ENCODE measurements at regions not wholly inside any gene's neighbourhood (a gene's known extent, or its start where the extent isn't known, plus 50 kb on each side); places are given as distances from the start of the nearest gene placed in this dataset.

DNA sequence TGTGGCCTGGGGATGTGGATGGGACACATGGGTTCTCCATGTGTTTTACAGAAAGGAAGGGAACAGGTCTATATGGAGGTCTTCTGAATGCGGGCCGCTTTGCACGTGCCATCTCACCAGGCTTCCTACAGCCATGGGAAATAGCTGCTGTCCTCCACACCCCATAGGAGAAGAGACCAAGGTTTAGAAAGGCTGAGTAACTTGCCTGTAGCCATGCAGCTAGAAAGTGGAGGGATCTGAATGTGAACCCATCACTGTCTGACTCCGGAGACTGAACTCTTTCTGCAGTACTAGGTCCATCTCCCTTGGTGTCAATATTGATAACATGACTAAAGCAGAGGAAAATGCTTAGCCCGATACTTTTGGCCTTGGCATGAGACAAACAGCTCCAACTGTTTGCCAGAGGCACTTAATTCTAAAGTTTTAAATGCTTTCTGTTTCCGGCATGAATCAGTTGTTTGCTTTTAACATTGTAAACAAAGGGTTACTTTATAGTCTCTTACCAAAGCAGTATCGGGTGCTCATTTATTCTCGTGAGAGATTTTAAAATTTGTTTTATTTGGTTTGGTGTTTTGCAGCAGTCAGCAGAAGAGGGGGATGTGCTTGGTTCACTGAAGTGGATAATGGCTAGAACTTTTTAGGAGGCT lies 64.8 kb upstream of the LOXL4 start:
- intact Hi-C loops (cut with DNase I): no loop called here
- 72 to 77% (median 72%) methylated on average over 8 of the region's 8 CpGs for WGBS, 3 donors

DNA sequence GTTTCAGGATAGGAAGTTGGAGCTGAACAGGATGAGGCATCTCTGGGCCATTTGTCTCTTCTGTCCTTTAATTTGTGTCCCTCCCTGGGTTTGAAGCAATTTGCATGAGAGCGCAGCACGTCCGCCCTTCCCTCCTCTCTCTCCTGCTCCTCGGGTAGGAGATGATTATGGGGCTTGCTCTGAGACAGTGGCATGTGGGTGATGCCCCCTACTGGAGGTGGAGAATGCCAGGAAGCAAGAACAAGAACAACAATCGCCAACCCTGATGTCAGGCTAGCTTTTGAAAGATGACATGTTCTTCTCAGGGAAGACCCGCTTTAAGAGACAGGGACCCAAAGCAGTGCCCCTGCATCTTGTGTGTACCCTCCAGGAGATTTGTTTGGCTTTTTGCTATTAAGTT lies 63.9 kb upstream of the LOXL4 start:
- H3K9me3 ChIP-seq: peaks cover 3% of the 10 kb centered on the region
- no peak for DNase-seq
- H3K4me3 ChIP-seq: no peak overlapping the region
- H3K27ac ChIP-seq: no peak overlapping the region
- no peaks in the 10 kb centered on the region for H3K36me3 ChIP-seq (ENCODE audit: insufficient read depth in 1 of 2, low read depth in 1 of 2)
- WGBS, 3 donors: 56 to 66% (median 65%) methylated on average over 6 of the region's 6 CpGs
- peak; percentile 39 to 84 (median 68) for ATAC-seq
- intact Hi-C loops (cut with DNase I): no loop called here
- no peaks in the 10 kb centered on the region for H3K27me3 ChIP-seq (ENCODE audit: insufficient read depth in 3 of 3, low read length in 2 of 3)
- TF ChIP-seq, protein P1, sequence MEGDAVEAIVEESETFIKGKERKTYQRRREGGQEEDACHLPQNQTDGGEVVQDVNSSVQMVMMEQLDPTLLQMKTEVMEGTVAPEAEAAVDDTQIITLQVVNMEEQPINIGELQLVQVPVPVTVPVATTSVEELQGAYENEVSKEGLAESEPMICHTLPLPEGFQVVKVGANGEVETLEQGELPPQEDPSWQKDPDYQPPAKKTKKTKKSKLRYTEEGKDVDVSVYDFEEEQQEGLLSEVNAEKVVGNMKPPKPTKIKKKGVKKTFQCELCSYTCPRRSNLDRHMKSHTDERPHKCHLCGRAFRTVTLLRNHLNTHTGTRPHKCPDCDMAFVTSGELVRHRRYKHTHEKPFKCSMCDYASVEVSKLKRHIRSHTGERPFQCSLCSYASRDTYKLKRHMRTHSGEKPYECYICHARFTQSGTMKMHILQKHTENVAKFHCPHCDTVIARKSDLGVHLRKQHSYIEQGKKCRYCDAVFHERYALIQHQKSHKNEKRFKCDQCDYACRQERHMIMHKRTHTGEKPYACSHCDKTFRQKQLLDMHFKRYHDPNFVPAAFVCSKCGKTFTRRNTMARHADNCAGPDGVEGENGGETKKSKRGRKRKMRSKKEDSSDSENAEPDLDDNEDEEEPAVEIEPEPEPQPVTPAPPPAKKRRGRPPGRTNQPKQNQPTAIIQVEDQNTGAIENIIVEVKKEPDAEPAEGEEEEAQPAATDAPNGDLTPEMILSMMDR (IDR thresholded peaks at IDR 0.05): peak; percentile 35
- no peaks in the 10 kb centered on the region for H3K4me1 ChIP-seq

More for the DNA sequence above, 64.8 kb upstream of the LOXL4 start:
- Histone ChIP-seq H3K36me3 (ENCODE audit: insufficient read depth in 1 of 2, low read depth in 1 of 2) (no peaks in the 10 kb centered on the region), H3K4me1 (no peaks in the 10 kb centered on the region), H3K9me3 (peaks cover 3% of the 10 kb centered on the region), H3K4me3 (no peak overlapping the region), H3K27me3 (ENCODE audit: insufficient read depth in 3 of 3, low read length in 2 of 3) (no peaks in the 10 kb centered on the region), H3K27ac (no peak overlapping the region)
- ATAC-seq (no peak), DNase-seq (no peak)
- TF ChIP-seq, protein P1 (IDR thresholded peaks at IDR 0.05): no peak

DNA sequence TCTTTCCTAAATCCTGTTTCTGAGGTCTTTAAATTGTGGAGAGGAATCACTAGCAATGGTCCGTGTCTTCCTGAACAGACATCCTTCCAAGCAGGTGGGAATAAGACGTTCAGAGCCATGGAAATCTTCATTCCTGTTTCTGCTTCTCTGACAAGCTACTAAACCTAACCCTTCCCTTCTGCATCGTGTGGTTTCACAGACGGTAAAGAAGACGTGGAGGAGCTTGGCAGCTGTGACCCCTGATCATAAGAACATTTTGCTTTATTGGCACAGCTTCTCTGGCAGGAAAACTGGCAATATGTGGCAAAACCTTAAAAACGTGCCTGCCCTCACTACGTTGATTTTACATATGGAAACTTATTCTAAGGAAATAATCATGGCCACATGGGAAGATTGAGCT lies 63.0 kb upstream of the LOXL4 start:
- TF ChIP-seq, protein P1 (IDR thresholded peaks at IDR 0.05): no peak
- H3K4me3 ChIP-seq: no peak overlapping the region
- peaks cover 3% of the 10 kb centered on the region for H3K9me3 ChIP-seq
- H3K4me1 ChIP-seq: no peaks in the 10 kb centered on the region
- WGBS, 3 donors: 60 to 71% (median 65%) methylated on average over 7 of the region's 7 CpGs
- intact Hi-C loops (cut with DNase I): no loop called here
- no peak overlapping the region for H3K27ac ChIP-seq
- no peaks in the 10 kb centered on the region for H3K36me3 ChIP-seq (ENCODE audit: insufficient read depth in 1 of 2, low read depth in 1 of 2)
- no peak for DNase-seq
- no peaks in the 10 kb centered on the region for H3K27me3 ChIP-seq (ENCODE audit: insufficient read depth in 3 of 3, low read length in 2 of 3)
- ATAC-seq: no peak

DNA sequence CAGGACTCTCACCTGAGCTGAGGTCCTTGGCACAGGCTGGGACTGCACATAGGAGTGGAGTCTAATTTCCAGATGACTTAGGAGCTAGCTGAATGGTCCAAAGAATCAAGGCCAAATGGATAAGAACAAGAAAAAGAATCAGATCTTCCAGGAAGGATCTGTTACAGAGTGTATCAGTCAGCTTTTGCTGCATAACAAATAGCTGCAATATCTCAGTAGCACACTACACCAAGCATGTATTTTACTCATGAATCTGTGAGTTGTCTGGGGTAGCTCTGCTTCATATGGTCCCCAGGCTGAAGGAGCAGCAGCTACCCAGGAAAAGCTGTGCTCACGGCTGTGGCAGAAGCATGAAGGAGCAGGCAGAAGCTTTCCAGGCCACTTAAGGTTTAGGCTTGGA lies 60.6 kb upstream of the LOXL4 start:
- H3K9me3 ChIP-seq: peaks cover 3% of the 10 kb centered on the region
- no peaks in the 10 kb centered on the region for H3K27me3 ChIP-seq (ENCODE audit: insufficient read depth in 3 of 3, low read length in 2 of 3)
- DNase-seq (no peak), ATAC-seq (no peak)
- peaks cover 6% of the 10 kb centered on the region for H3K4me1 ChIP-seq
- no peak overlapping the region for H3K4me3 ChIP-seq
- H3K27ac ChIP-seq: no peak overlapping the region
- H3K36me3 ChIP-seq (ENCODE audit: insufficient read depth in 1 of 2, low read depth in 1 of 2): no peaks in the 10 kb centered on the region
- TF ChIP-seq, protein P1 (IDR thresholded peaks at IDR 0.05): no peak
- intact Hi-C loops (cut with DNase I): no loop called here
- WGBS, 3 donors: 100% methylated on average over 1 of the region's 1 CpG

DNA sequence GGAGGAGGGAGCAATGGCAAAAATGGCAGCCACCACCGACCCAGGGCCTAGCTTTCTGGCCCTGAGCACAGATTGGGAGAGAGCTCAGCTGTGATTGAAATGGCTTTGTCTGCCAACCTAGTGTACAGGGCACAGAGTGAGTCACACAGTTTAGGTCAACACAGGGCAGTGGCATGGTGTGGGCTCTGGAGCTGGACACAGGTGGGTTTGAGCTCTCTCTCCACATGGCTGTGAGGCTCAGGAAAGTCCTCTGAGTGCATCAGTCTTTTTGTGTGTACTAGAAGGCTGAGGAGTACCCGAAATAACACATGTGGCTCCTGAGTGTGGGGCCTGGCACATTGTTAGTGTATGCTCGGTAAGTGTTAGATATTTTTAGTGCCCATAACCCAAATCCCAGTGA lies 60.2 kb upstream of the LOXL4 start:
- TF ChIP-seq, protein P1 (IDR thresholded peaks at IDR 0.05): no peak
- DNase-seq: no peak
- Histone ChIP-seq H3K4me3 (no peak overlapping the region), H3K27ac (no peak overlapping the region), H3K36me3 (ENCODE audit: insufficient read depth in 1 of 2, low read depth in 1 of 2) (no peaks in the 10 kb centered on the region), H3K9me3 (peaks cover 3% of the 10 kb centered on the region), H3K4me1 (peaks cover 9% of the 10 kb centered on the region), H3K27me3 (ENCODE audit: insufficient read depth in 3 of 3, low read length in 2 of 3) (no peaks in the 10 kb centered on the region)
- WGBS, 3 donors: 70 to 82% (median 78%) methylated on average over 3 of the region's 3 CpGs
- intact Hi-C loops (cut with DNase I): no loop called here
- ATAC-seq: peak in 1 of 4 donors; percentile 34

Data from psoas muscle (tissue), 7 donors.